Thyroid gland (tissue), 4 donors: ENCODE measurements at regions not wholly inside any gene's neighbourhood (a gene's known extent, or its start where the extent isn't known, plus 50 kb on each side); places are given as distances from the start of the nearest gene placed in this dataset.

ENCODE experiments used
- POLR2A ChIP-seq, 2 donors: fragments of 450-650 bp; IDR thresholded peaks; one replicate each; pipeline ENCODE4 v1.6.1; 2017; ENCODE audit warnings: antibody characterized with exemption in 2 of 2, mild to moderate bottlenecking in 2 of 2, moderate library complexity in 1 of 2
- TF ChIP-seq, protein P1 (sequence below), 6 experiments: fragments of 200-600 bp in 3 of 6; fragments of 450-650 bp in 3 of 6; sonication (generic) in 3 of 6; IDR thresholded peaks; one replicate each; pipeline ENCODE4 v1.5.1; 2016 to 2019; ENCODE audit warnings: antibody characterized with exemption in 6 of 6, mild to moderate bottlenecking in 2 of 6, inconsistent platforms in 1 of 6, moderate library complexity in 1 of 6

DNA sequence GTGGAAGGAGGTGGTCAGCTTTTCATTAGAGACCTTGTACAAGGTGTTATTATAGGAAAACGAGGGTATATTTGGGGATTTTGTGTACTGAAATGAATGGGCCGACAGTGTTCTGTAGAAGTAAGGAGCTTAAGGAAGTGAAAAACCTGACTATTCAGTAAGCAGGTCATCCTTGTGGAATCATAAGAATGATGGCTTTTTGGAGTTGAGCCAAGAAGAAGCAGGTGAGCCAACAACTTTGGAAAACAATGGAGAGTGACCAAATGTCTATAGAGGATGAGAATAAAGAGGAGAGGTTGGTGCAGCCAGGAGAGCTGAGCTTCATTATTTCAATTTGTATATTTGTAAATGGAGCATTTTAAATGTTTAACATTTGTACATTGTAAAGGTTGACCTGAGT, 595.7 kb downstream of the CCSER2 start:
- TF ChIP-seq, protein P1, sequence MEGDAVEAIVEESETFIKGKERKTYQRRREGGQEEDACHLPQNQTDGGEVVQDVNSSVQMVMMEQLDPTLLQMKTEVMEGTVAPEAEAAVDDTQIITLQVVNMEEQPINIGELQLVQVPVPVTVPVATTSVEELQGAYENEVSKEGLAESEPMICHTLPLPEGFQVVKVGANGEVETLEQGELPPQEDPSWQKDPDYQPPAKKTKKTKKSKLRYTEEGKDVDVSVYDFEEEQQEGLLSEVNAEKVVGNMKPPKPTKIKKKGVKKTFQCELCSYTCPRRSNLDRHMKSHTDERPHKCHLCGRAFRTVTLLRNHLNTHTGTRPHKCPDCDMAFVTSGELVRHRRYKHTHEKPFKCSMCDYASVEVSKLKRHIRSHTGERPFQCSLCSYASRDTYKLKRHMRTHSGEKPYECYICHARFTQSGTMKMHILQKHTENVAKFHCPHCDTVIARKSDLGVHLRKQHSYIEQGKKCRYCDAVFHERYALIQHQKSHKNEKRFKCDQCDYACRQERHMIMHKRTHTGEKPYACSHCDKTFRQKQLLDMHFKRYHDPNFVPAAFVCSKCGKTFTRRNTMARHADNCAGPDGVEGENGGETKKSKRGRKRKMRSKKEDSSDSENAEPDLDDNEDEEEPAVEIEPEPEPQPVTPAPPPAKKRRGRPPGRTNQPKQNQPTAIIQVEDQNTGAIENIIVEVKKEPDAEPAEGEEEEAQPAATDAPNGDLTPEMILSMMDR (IDR thresholded peaks at IDR 0.05) = no peak
- TF ChIP-seq POLR2A (IDR thresholded peaks at IDR 0.05) = no peak
